Prostate gland (tissue), 2 donors: ENCODE measurements at regions not wholly inside any gene's neighbourhood (a gene's known extent, or its start where the extent isn't known, plus 50 kb on each side); places are given as distances from the start of the nearest gene placed in this dataset.

ENCODE experiments used
- DNase-seq: peaks from one replicate; pipeline ENCODE4 v3.0.0-alpha.2; 2019; ENCODE audit warnings: low spot score
- H3K27ac ChIP-seq, 2 donors: fragments of 200-600 bp; sonication (generic); 2 replicates each; pipeline ENCODE4 v1.5.1; 2017 to 2019
- H3K27me3 ChIP-seq: fragments of 200-600 bp; sonication (generic); replicated peaks from 2 replicates; pipeline ENCODE4 v1.5.1; 2019; ENCODE audit not compliant: insufficient read depth
- H3K36me3 ChIP-seq, 2 donors: fragments of 200-600 bp; sonication (generic); 1 replicate in 1 of 2; 2 replicates in 1 of 2; pipeline versions ENCODE4 v1.5.1 to v1.8.1; 2017 to 2019
- H3K4me1 ChIP-seq: fragments of 200-600 bp; sonication (generic); replicated peaks from 2 replicates; pipeline ENCODE4 v1.5.1; 2019
- H3K4me3 ChIP-seq, 2 donors: fragments of 200-600 bp; sonication (generic); 2 replicates each; pipeline ENCODE4 v1.5.1; 2017 to 2019
- H3K9me3 ChIP-seq: fragments of 200-600 bp; sonication (generic); 2 replicates; pipeline ENCODE4 v1.5.1; 2017
- CTCF ChIP-seq, 4 experiments: fragments of 200-600 bp in 2 of 4; fragments of 450-650 bp in 2 of 4; sonication (generic) in 2 of 4; IDR thresholded peaks; 1 replicate in 3 of 4; 2 replicates in 1 of 4; pipeline ENCODE4 v1.5.1; 2016 to 2019; ENCODE audit warnings: antibody characterized with exemption in 4 of 4, mild to moderate bottlenecking in 2 of 4, moderate library complexity in 2 of 4
- POLR2A ChIP-seq: fragments of 450-650 bp; IDR thresholded peaks from one replicate; pipeline ENCODE4 v1.6.1; 2016; ENCODE audit warnings: antibody characterized with exemption, mild to moderate bottlenecking
- POLR2AphosphoS5 ChIP-seq: sonication (generic); formaldehyde crosslinking; IDR thresholded peaks from one replicate; pipeline ENCODE4 v1.6.1; 2017; ENCODE audit warnings: antibody characterized with exemption
- WGBS: methylation state at CpG from one replicate; pipeline ENCODE4 v1.1.5; 2018; 5-methylcytosine and 5-hydroxymethylcytosine counted together
- intact Hi-C: fragments of 100-400 bp; cut with DNase I; formaldehyde crosslinking; loops from one replicate; pipeline ENCODE4 v1.14.2; 2022

- intact Hi-C loops = no loop called here
- no peak overlapping the region for H3K4me3 ChIP-seq
- DNase-seq = no peak
- H3K9me3 ChIP-seq = no peaks in the 10 kb centered on the region
- no peak overlapping the region for H3K27ac ChIP-seq
- H3K4me1 ChIP-seq = no peaks in the 10 kb centered on the region
- TF ChIP-seq POLR2A (no peak), POLR2AphosphoS5 (no peak), CTCF (IDR thresholded peaks at IDR 0.05) (no peak)
- H3K27me3 ChIP-seq = no peaks in the 10 kb centered on the region
- 87% methylated on average over 1 of the region's 1 CpG for WGBS
- H3K36me3 ChIP-seq = no peaks in the 10 kb centered on the region
Observed at GRCh38 chr14:80352471-80352870, 141.2 kb upstream of the DIO2 start.

GRCh38 chr14:80350707-80351106 lies 139.4 kb upstream of the DIO2 start:
- Histone ChIP-seq H3K4me1 (no peaks in the 10 kb centered on the region), H3K27me3 (no peaks in the 10 kb centered on the region), H3K27ac (no peak overlapping the region), H3K36me3 (no peaks in the 10 kb centered on the region), H3K9me3 (no peaks in the 10 kb centered on the region), H3K4me3 (no peak overlapping the region)
- TF ChIP-seq POLR2A (no peak), CTCF (IDR thresholded peaks at IDR 0.05) (no peak), POLR2AphosphoS5 (no peak)
- 68% methylated on average over 6 of the region's 6 CpGs for WGBS
- no peak for DNase-seq
- intact Hi-C loops = no loop called here

- DNase-seq = no peak
- TF ChIP-seq CTCF (IDR thresholded peaks at IDR 0.05) = no peak
- no peak for TF ChIP-seq POLR2AphosphoS5
- no peaks in the 10 kb centered on the region for H3K36me3 ChIP-seq
Observed at GRCh38 chr14:80346395-80346794, 135.1 kb upstream of the DIO2 start.

GRCh38 chr14:80344208-80344607 lies 132.9 kb upstream of the DIO2 start:
- Histone ChIP-seq H3K27me3 (no peaks in the 10 kb centered on the region), H3K4me3 (no peak overlapping the region), H3K36me3 (no peaks in the 10 kb centered on the region), H3K4me1 (no peaks in the 10 kb centered on the region), H3K27ac (no peak overlapping the region), H3K9me3 (no peaks in the 10 kb centered on the region)
- intact Hi-C loops = no loop called here
- 94% methylated on average over 1 of the region's 1 CpG for WGBS
- no peak for DNase-seq
- no peak for TF ChIP-seq CTCF (IDR thresholded peaks at IDR 0.05)
- no peak for TF ChIP-seq POLR2A
- no peak for TF ChIP-seq POLR2AphosphoS5

More at GRCh38 chr14:80346395-80346794, 135.1 kb upstream of the DIO2 start:
- intact Hi-C loops = no loop called here
- Histone ChIP-seq H3K4me1 (no peaks in the 10 kb centered on the region), H3K4me3 (no peak overlapping the region), H3K27ac (no peak overlapping the region), H3K27me3 (no peaks in the 10 kb centered on the region), H3K9me3 (no peaks in the 10 kb centered on the region)
- WGBS = 84% methylated on average over 2 of the region's 2 CpGs

- no peak for DNase-seq
- intact Hi-C loops = no loop called here
Observed at GRCh38 chr14:80336608-80337106, 125.4 kb upstream of the DIO2 start.

More at GRCh38 chr14:80336608-80337106, 125.4 kb upstream of the DIO2 start:
- no peak overlapping the region for H3K27ac ChIP-seq
- no peak for TF ChIP-seq POLR2AphosphoS5
- H3K4me3 ChIP-seq = no peak overlapping the region
- H3K27me3 ChIP-seq = no peaks in the 10 kb centered on the region
- 44% methylated on average over 2 of the region's 2 CpGs for WGBS
- no peaks in the 10 kb centered on the region for H3K9me3 ChIP-seq
- no peaks in the 10 kb centered on the region for H3K36me3 ChIP-seq
- no peaks in the 10 kb centered on the region for H3K4me1 ChIP-seq
